ENCODE measurements at regions not wholly inside any gene's neighbourhood (a gene's known extent, or its start where the extent isn't known, plus 50 kb on each side); places are given as distances from the start of the nearest gene placed in this dataset.

DNA sequence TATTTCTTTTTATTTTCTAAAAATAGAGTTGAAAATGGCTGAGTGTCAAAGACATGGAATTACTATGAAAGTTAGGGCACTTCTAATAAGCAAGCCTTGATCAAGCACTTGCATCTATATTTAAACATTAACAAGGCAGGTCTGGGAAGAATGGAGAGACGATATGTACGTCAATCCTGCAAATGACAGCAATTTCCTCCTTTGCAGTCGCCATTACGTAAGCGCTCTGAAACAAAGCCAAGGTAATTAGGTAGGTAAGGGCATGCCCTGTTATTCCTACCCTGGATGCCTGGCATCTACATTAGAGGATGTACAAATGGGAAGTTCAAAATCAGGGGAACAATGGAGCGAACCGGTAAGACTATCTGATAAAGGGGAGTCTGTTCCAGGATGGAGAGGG lies 664.0 kb upstream of the ARGLU1 start (continued):
- TF ChIP-seq TCF7L2 (IDR thresholded peaks at IDR 0.05; ENCODE audit: borderline replicate concordance, extremely low read depth, insufficient read depth, insufficient read length) = no peak
- no peak for TF ChIP-seq FOSL1 (IDR thresholded peaks at IDR 0.05; ENCODE audit: low read depth)
- TF ChIP-seq, protein P1, sequence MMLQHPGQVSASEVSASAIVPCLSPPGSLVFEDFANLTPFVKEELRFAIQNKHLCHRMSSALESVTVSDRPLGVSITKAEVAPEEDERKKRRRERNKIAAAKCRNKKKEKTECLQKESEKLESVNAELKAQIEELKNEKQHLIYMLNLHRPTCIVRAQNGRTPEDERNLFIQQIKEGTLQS (IDR thresholded peaks at IDR 0.05) = no peak
- no peak for TF ChIP-seq EZH2phosphoT487 (IDR thresholded peaks at IDR 0.05; ENCODE audit: borderline replicate concordance)
- no peak for TF ChIP-seq CEBPB (IDR thresholded peaks at IDR 0.05; ENCODE audit: low read depth)
- TF ChIP-seq, protein P2, sequence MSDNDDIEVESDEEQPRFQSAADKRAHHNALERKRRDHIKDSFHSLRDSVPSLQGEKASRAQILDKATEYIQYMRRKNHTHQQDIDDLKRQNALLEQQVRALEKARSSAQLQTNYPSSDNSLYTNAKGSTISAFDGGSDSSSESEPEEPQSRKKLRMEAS (IDR thresholded peaks at IDR 0.05) = no peak
- no peak for TF ChIP-seq YY1 (IDR thresholded peaks at IDR 0.05; ENCODE audit: extremely low read depth, insufficient replicate concordance, low read depth, low read length)

DNA sequence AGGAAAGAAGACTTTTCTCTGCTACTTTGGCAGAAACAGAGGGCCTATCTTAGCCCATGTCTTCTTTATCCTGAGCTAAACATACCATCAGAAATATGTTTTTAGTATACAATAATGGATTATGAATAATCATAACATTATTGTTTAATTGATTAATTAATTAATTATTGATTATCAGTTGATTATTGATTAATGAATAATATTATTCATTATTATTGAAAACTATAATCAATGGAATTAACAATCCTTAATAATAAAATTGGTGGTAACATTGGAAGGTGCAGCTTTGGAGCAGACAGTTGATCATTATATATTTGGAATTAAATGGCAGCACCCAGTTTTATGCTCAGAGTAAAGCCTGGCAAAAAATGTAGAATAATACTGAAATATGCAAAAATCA lies 655.9 kb upstream of the ARGLU1 start:
- Histone ChIP-seq H3K27ac (ENCODE audit: low read depth, low read length) (no peak overlapping the region), H4K20me1 (ENCODE audit: insufficient read depth) (no peaks in the 10 kb centered on the region), H3K27me3 (ENCODE audit: insufficient read depth, low read length) (no peaks in the 10 kb centered on the region), H3K9me3 (ENCODE audit: control insufficient read depth in 1 of 2, insufficient read depth in 1 of 2, low read depth in 1 of 2, low read length in 2 of 2) (peaks cover 0 to 15% of the 10 kb centered on the region in 2 experiments; a peak in 1 of 4 replicates), H3K36me3 (ENCODE audit: control insufficient read depth in 1 of 2, insufficient read depth in 2 of 2, low read length in 2 of 2) (no peaks in the 10 kb centered on the region), H3K4me1 (ENCODE audit: control insufficient read depth in 1 of 2, insufficient read depth in 2 of 2, low read length in 2 of 2) (no peaks in the 10 kb centered on the region; a peak in 1 of 4 replicates), H2AFZ (ENCODE audit: low read depth, low read length, poor library complexity, severe bottlenecking) (no peak overlapping the region), H3K9ac (ENCODE audit: low read length) (no peak overlapping the region), H3K4me3 (replicated peaks in 1 of 2; ENCODE audit: low read depth in 1 of 2, low read length in 2 of 2) (no peak overlapping the region), H3K79me2 (ENCODE audit: insufficient read depth, low read length) (no peaks in the 10 kb centered on the region), H3K4me2 (ENCODE audit: low read length) (no peak overlapping the region), H3K9me2 (ENCODE audit: insufficient read depth) (no peaks in the 10 kb centered on the region)
- RAD21 ChIA-PET (ENCODE audit: low non-redundant PET in 1 of 2, low total read pairs in 2 of 2, uncharacterized antibody in 2 of 2, unreplicated experiment in 2 of 2) = no interaction called here
- DNase-seq (ENCODE audit: low read depth, low spot score) (no peak), ATAC-seq (no peak)
- CTCF ChIA-PET = no interaction called here
- POLR2A ChIA-PET = no interaction called here
- no peak for TF ChIP-seq POLR2AphosphoS5 (IDR thresholded peaks at IDR 0.05; ENCODE audit: low read depth, low read length)
- BruUV-seq (replicated peaks) = no TSS peak
- intact Hi-C loops (cut with micrococcal nuclease) = no loop called here

DNA sequence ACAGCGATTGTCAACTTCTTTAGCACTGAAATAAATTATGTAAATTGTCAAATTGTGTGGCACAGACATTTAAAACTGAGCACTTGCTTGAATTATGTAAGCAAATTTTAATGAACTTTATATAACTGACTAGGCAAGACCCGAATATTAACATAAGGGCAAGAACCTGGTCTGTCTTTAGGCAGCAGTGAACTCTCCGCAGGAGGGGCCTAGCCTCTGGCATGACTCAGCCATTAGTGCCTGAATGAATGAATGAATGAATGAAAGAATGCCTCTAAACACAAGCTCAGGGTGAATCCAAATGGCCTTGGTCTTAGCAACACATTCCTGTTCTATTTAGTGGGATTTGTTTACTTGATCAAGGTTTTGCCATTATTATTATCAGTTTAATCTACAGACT lies 654.7 kb upstream of the ARGLU1 start:
- no peak overlapping the region for H2AFZ ChIP-seq (ENCODE audit: low read depth, low read length, poor library complexity, severe bottlenecking)
- TF ChIP-seq SIN3A (IDR thresholded peaks at IDR 0.05; ENCODE audit: low read depth) = no peak
- TF ChIP-seq, protein P1 (IDR thresholded peaks at IDR 0.05) = no peak
- TF ChIP-seq, protein P2 (IDR thresholded peaks at IDR 0.05) = no peak
- TF ChIP-seq, protein P3, sequence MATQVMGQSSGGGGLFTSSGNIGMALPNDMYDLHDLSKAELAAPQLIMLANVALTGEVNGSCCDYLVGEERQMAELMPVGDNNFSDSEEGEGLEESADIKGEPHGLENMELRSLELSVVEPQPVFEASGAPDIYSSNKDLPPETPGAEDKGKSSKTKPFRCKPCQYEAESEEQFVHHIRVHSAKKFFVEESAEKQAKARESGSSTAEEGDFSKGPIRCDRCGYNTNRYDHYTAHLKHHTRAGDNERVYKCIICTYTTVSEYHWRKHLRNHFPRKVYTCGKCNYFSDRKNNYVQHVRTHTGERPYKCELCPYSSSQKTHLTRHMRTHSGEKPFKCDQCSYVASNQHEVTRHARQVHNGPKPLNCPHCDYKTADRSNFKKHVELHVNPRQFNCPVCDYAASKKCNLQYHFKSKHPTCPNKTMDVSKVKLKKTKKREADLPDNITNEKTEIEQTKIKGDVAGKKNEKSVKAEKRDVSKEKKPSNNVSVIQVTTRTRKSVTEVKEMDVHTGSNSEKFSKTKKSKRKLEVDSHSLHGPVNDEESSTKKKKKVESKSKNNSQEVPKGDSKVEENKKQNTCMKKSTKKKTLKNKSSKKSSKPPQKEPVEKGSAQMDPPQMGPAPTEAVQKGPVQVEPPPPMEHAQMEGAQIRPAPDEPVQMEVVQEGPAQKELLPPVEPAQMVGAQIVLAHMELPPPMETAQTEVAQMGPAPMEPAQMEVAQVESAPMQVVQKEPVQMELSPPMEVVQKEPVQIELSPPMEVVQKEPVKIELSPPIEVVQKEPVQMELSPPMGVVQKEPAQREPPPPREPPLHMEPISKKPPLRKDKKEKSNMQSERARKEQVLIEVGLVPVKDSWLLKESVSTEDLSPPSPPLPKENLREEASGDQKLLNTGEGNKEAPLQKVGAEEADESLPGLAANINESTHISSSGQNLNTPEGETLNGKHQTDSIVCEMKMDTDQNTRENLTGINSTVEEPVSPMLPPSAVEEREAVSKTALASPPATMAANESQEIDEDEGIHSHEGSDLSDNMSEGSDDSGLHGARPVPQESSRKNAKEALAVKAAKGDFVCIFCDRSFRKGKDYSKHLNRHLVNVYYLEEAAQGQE (IDR thresholded peaks at IDR 0.05; ENCODE audit: low read depth) = no peak
- TF ChIP-seq CEBPB (IDR thresholded peaks at IDR 0.05; ENCODE audit: low read depth) = no peak
- TF ChIP-seq SRF (IDR thresholded peaks at IDR 0.05; ENCODE audit: low read depth) = no peak
- TF ChIP-seq TCF7L2 (IDR thresholded peaks at IDR 0.05; ENCODE audit: borderline replicate concordance, extremely low read depth, insufficient read depth, insufficient read length) = no peak
- no peak for TF ChIP-seq EZH2phosphoT487 (IDR thresholded peaks at IDR 0.05; ENCODE audit: borderline replicate concordance)
- TF ChIP-seq FOSL1 (IDR thresholded peaks at IDR 0.05; ENCODE audit: low read depth) = no peak
- no peak for TF ChIP-seq ZFX (IDR thresholded peaks at IDR 0.05)
- no peak for TF ChIP-seq JUND (IDR thresholded peaks at IDR 0.05)
- TF ChIP-seq CBX3 (IDR thresholded peaks at IDR 0.05; ENCODE audit: low read depth) = no peak
- no peak for TF ChIP-seq YY1 (IDR thresholded peaks at IDR 0.05; ENCODE audit: extremely low read depth, insufficient replicate concordance, low read depth, low read length)
- H3K9ac ChIP-seq (ENCODE audit: low read length) = no peak overlapping the region
- intact Hi-C loops (cut with micrococcal nuclease) = no loop called here
- BruUV-seq (replicated peaks) = no TSS peak
- H3K4me2 ChIP-seq (ENCODE audit: low read length) = no peak overlapping the region
- peaks cover 0 to 11% of the 10 kb centered on the region in 2 experiments; a peak in 1 of 4 replicates for H3K9me3 ChIP-seq (ENCODE audit: control insufficient read depth in 1 of 2, insufficient read depth in 1 of 2, low read depth in 1 of 2, low read length in 2 of 2)
- ChIA-PET POLR2A (no interaction called here), CTCF (no interaction called here), RAD21 (ENCODE audit: low non-redundant PET in 1 of 2, low total read pairs in 2 of 2, uncharacterized antibody in 2 of 2, unreplicated experiment in 2 of 2) (no interaction called here)
- H3K79me2 ChIP-seq (ENCODE audit: insufficient read depth, low read length) = no peaks in the 10 kb centered on the region
- no peak overlapping the region for H3K4me3 ChIP-seq (replicated peaks in 1 of 2; ENCODE audit: low read depth in 1 of 2, low read length in 2 of 2)
- H3K4me1 ChIP-seq (ENCODE audit: control insufficient read depth in 1 of 2, insufficient read depth in 2 of 2, low read length in 2 of 2) = no peaks in the 10 kb centered on the region; a peak in 1 of 4 replicates
- H3K36me3 ChIP-seq (ENCODE audit: control insufficient read depth in 1 of 2, insufficient read depth in 2 of 2, low read length in 2 of 2) = no peaks in the 10 kb centered on the region
- DNase-seq (ENCODE audit: low read depth, low spot score) (no peak), ATAC-seq (no peak)
- H3K27ac ChIP-seq (ENCODE audit: low read depth, low read length) = no peak overlapping the region
- no peaks in the 10 kb centered on the region for H3K9me2 ChIP-seq (ENCODE audit: insufficient read depth)
- no peaks in the 10 kb centered on the region for H3K27me3 ChIP-seq (ENCODE audit: insufficient read depth, low read length)
- H4K20me1 ChIP-seq (ENCODE audit: insufficient read depth) = no peaks in the 10 kb centered on the region
